Neural progenitor cell (in vitro differentiated cells): ENCODE measurements at regions not wholly inside any gene's neighbourhood (a gene's known extent, or its start where the extent isn't known, plus 50 kb on each side); places are given as distances from the start of the nearest gene placed in this dataset.

Experiments used
- CTCF ChIP-seq: fragments of 200-600 bp; sonication (generic); IDR thresholded peaks from 2 replicates; pipeline ENCODE4 v1.5.1; 2017; ENCODE audit warnings: antibody characterized with exemption, mild to moderate bottlenecking
- EZH2 ChIP-seq: fragments of 200-600 bp; sonication (generic); IDR thresholded peaks from 2 replicates; pipeline ENCODE4 v1.6.1; 2017; ENCODE audit warnings: antibody characterized with exemption, mild to moderate bottlenecking, moderate library complexity

GRCh38 chrX:69065451-69065850 is 99.8 kb downstream of the PJA1 start:
- TF ChIP-seq CTCF (no peak), EZH2 (no peak)
